ENCODE measurements at regions not wholly inside any gene's neighbourhood (a gene's known extent, or its start where the extent isn't known, plus 50 kb on each side); places are given as distances from the start of the nearest gene placed in this dataset.

- intact Hi-C loops (cut with DNase I; ENCODE audit: low total_unique reads): no loop called here
- TF ChIP-seq POLR2A (IDR thresholded peaks at IDR 0.05) (no peak), POLR2AphosphoS5 (IDR thresholded peaks at IDR 0.05) (no peak), CTCF (IDR thresholded peaks at IDR 0.05 in 8 of 11, conservative IDR thresholded peaks at IDR 0.05 in 3 of 11) (no peak)
- no peak overlapping the region for H3K4me3 ChIP-seq
- H3K27me3 ChIP-seq (replicated peaks in 1 of 7): no peaks in the 10 kb centered on the region
- H3K9me3 ChIP-seq: no peaks in the 10 kb centered on the region
- WGBS, 5 donors: 86 to 89% (median 87%) methylated on average over 5 of the region's 5 CpGs
- no peaks in the 10 kb centered on the region for H3K4me1 ChIP-seq
- no peak for DNase-seq
- H3K27ac ChIP-seq: no peak overlapping the region
- H3K36me3 ChIP-seq: no peaks in the 10 kb centered on the region
These were observed 110.2 kb upstream of the ARHGEF26 start for GRCh38 chr3:154011036-154011435.

GRCh38 chr3:154013736-154014135 is 107.5 kb upstream of the ARHGEF26 start:
- DNase-seq: no peak
- TF ChIP-seq POLR2A (IDR thresholded peaks at IDR 0.05): no peak
- H3K9me3 ChIP-seq: no peaks in the 10 kb centered on the region
- H3K4me1 ChIP-seq: no peaks in the 10 kb centered on the region
- intact Hi-C loops (cut with DNase I; ENCODE audit: low total_unique reads): no loop called here
- WGBS, 5 donors: 81 to 90% (median 83%) methylated on average over 4 of the region's 4 CpGs
- H3K27ac ChIP-seq: no peak overlapping the region
- H3K36me3 ChIP-seq: no peaks in the 10 kb centered on the region
- H3K4me3 ChIP-seq: no peak overlapping the region
- H3K27me3 ChIP-seq (replicated peaks in 1 of 7): no peaks in the 10 kb centered on the region

- no peak overlapping the region for H3K4me3 ChIP-seq
- TF ChIP-seq POLR2AphosphoS5 (IDR thresholded peaks at IDR 0.05) (no peak), CTCF (IDR thresholded peaks at IDR 0.05 in 8 of 11, conservative IDR thresholded peaks at IDR 0.05 in 3 of 11) (no peak), POLR2A (IDR thresholded peaks at IDR 0.05) (no peak)
- WGBS, 5 donors: 62 to 78% (median 72%) methylated on average over 4 of the region's 4 CpGs
- no peaks in the 10 kb centered on the region for H3K4me1 ChIP-seq
- no peak for DNase-seq
- intact Hi-C loops (cut with DNase I; ENCODE audit: low total_unique reads): no loop called here
- no peak overlapping the region for H3K27ac ChIP-seq
- H3K9me3 ChIP-seq: no peaks in the 10 kb centered on the region
- H3K36me3 ChIP-seq: no peaks in the 10 kb centered on the region
- H3K27me3 ChIP-seq (replicated peaks in 1 of 7): no peaks in the 10 kb centered on the region
These were observed 105.9 kb upstream of the ARHGEF26 start for GRCh38 chr3:154015307-154015706.

DNA sequence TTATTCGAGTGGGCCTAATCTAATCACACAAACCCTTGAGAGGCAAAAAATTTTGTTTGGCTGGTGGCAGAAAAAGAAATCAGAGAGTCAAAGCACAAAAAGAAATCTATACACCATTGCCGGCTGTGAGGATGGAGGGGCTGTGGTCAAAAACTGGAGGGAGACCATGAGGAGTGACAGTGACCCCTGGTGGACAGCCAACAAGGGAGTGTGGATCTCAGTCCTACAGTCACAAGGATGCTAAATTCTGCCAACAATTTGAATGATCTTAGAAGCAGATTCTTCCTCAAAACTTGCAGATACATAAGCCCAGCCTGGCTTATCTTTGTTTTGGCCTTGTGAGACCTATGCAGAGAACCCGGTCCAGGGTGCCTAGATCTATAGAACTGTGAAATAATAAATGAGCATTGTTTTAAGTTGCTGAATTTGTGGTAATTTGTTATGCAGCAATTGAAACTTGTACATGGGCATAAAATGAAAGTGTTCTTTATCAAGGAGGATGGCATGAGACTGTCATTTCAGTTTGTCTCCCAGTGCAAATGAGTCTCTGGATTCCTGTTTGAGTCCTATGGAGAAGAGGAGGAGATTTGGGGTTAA is 103.0 kb upstream of the ARHGEF26 start:
- WGBS, 5 donors: 42 to 68% (median 66%) methylated on average over 3 of the region's 3 CpGs
- peak; percentile 49 for DNase-seq
- H3K27ac ChIP-seq: no peak overlapping the region
- intact Hi-C loops (cut with DNase I; ENCODE audit: low total_unique reads): no loop called here
- H3K4me3 ChIP-seq: no peak overlapping the region
- H3K27me3 ChIP-seq (replicated peaks in 1 of 7): no peaks in the 10 kb centered on the region
- H3K36me3 ChIP-seq: no peaks in the 10 kb centered on the region
- TF ChIP-seq CTCF (IDR thresholded peaks at IDR 0.05 in 8 of 11, conservative IDR thresholded peaks at IDR 0.05 in 3 of 11) (peak in 5 of 11 experiments; percentile 27 to 51 (median 43)), POLR2AphosphoS5 (IDR thresholded peaks at IDR 0.05) (no peak), POLR2A (IDR thresholded peaks at IDR 0.05) (no peak)
- H3K9me3 ChIP-seq: no peaks in the 10 kb centered on the region
- no peaks in the 10 kb centered on the region for H3K4me1 ChIP-seq

GRCh38 chr3:154022606-154023005 is 98.6 kb upstream of the ARHGEF26 start:
- Histone ChIP-seq H3K36me3 (no peaks in the 10 kb centered on the region), H3K27ac (no peak overlapping the region), H3K4me3 (no peak overlapping the region), H3K4me1 (no peaks in the 10 kb centered on the region), H3K9me3 (no peaks in the 10 kb centered on the region), H3K27me3 (replicated peaks in 1 of 7) (no peaks in the 10 kb centered on the region)
- no peak for TF ChIP-seq POLR2AphosphoS5 (IDR thresholded peaks at IDR 0.05)
- no peak for TF ChIP-seq CTCF (IDR thresholded peaks at IDR 0.05 in 8 of 11, conservative IDR thresholded peaks at IDR 0.05 in 3 of 11)
- no peak for TF ChIP-seq POLR2A (IDR thresholded peaks at IDR 0.05)
- DNase-seq: no peak
- intact Hi-C loops (cut with DNase I; ENCODE audit: low total_unique reads): no loop called here
- WGBS, 5 donors: 38 to 62% (median 57%) methylated on average over 1 of the region's 1 CpG

Data from spleen (tissue), 11 donors.